ENCODE measurements at regions not wholly inside any gene's neighbourhood (a gene's known extent, or its start where the extent isn't known, plus 50 kb on each side); places are given as distances from the start of the nearest gene placed in this dataset.

GRCh38 chr6:133004304-133004884 is 190.0 kb downstream of the RPS12 start:
- intact Hi-C loops (cut with DNase I) = no loop called here
- no peaks in the 10 kb centered on the region for H3K4me1 ChIP-seq (replicated peaks)
- no peaks in the 10 kb centered on the region for H3K9me3 ChIP-seq
- H3K4me3 ChIP-seq = no peak overlapping the region
- WGBS = 93% methylated on average over 2 of the region's 2 CpGs
- H3K27me3 ChIP-seq (replicated peaks; ENCODE audit: insufficient read depth) = no peaks in the 10 kb centered on the region
- H3K36me3 ChIP-seq = no peaks in the 10 kb centered on the region
- no peak for DNase-seq (ENCODE audit: low spot score)
- TF ChIP-seq CTCF (IDR thresholded peaks at IDR 0.05) (no peak), POLR2AphosphoS5 (IDR thresholded peaks at IDR 0.05) (no peak), POLR2A (IDR thresholded peaks at IDR 0.05) (no peak)
- no peak overlapping the region for H3K27ac ChIP-seq

DNA sequence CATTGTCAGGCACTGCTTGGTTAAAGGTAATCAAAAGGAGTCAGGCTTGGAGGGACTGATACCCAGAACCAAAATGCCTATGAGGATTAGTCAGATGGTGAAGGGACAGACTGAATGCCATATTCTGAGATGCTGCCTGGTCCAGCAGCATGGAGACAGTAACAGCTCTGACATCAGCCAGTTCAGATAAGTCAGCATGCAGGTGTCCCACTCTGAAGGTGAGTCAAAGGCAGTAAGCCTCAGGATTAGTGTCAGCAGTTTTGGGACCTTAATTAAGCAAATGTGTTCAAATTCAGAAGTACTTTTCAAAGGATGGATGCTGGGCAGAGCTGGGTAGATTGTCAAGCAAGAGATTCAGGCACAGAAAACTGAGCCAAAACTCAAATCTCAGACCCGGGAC is 198.4 kb downstream of the RPS12 start:
- Histone ChIP-seq H3K4me3 (no peak overlapping the region), H3K27me3 (replicated peaks; ENCODE audit: insufficient read depth) (no peaks in the 10 kb centered on the region), H3K36me3 (no peaks in the 10 kb centered on the region), H3K27ac (no peak overlapping the region), H3K9me3 (no peaks in the 10 kb centered on the region), H3K4me1 (replicated peaks) (no peaks in the 10 kb centered on the region)
- intact Hi-C loops (cut with DNase I) = no loop called here
- TF ChIP-seq POLR2AphosphoS5 (IDR thresholded peaks at IDR 0.05) = no peak
- TF ChIP-seq POLR2A (IDR thresholded peaks at IDR 0.05) = no peak
- no peak for TF ChIP-seq CTCF (IDR thresholded peaks at IDR 0.05)
- no peak for DNase-seq (ENCODE audit: low spot score)
- WGBS = 54% methylated on average over 1 of the region's 1 CpG

- TF ChIP-seq POLR2AphosphoS5 (IDR thresholded peaks at IDR 0.05) (no peak), POLR2A (IDR thresholded peaks at IDR 0.05) (no peak), CTCF (IDR thresholded peaks at IDR 0.05) (no peak)
- H3K4me3 ChIP-seq = no peak overlapping the region
- no peaks in the 10 kb centered on the region for H3K9me3 ChIP-seq
- H3K36me3 ChIP-seq = no peaks in the 10 kb centered on the region
- 40% methylated on average over 5 of the region's 5 CpGs for WGBS
- H3K27me3 ChIP-seq (replicated peaks; ENCODE audit: insufficient read depth) = no peaks in the 10 kb centered on the region
- DNase-seq (ENCODE audit: low spot score) = no peak
- intact Hi-C loops (cut with DNase I) = no loop called here
- no peaks in the 10 kb centered on the region for H3K4me1 ChIP-seq (replicated peaks)
- H3K27ac ChIP-seq = no peak overlapping the region
These were observed 202.3 kb downstream of the RPS12 start for GRCh38 chr6:133016631-133017030.

GRCh38 chr6:133017581-133017980 is 203.2 kb downstream of the RPS12 start:
- WGBS = 85% methylated on average over 5 of the region's 5 CpGs
- H3K27me3 ChIP-seq (replicated peaks; ENCODE audit: insufficient read depth) = no peaks in the 10 kb centered on the region
- no peak overlapping the region for H3K27ac ChIP-seq
- DNase-seq (ENCODE audit: low spot score) = no peak
- no peaks in the 10 kb centered on the region for H3K9me3 ChIP-seq
- H3K4me3 ChIP-seq = no peak overlapping the region
- intact Hi-C loops (cut with DNase I) = no loop called here
- H3K36me3 ChIP-seq = no peaks in the 10 kb centered on the region
- H3K4me1 ChIP-seq (replicated peaks) = no peaks in the 10 kb centered on the region
- TF ChIP-seq POLR2A (IDR thresholded peaks at IDR 0.05) (no peak), CTCF (IDR thresholded peaks at IDR 0.05) (no peak), POLR2AphosphoS5 (IDR thresholded peaks at IDR 0.05) (no peak)

GRCh38 chr6:133026705-133027104 is 212.3 kb downstream of the RPS12 start:
- Histone ChIP-seq H3K27ac (no peak overlapping the region), H3K4me3 (no peak overlapping the region), H3K9me3 (no peaks in the 10 kb centered on the region), H3K4me1 (replicated peaks) (no peaks in the 10 kb centered on the region), H3K27me3 (replicated peaks; ENCODE audit: insufficient read depth) (no peaks in the 10 kb centered on the region), H3K36me3 (no peaks in the 10 kb centered on the region)
- TF ChIP-seq POLR2A (IDR thresholded peaks at IDR 0.05) (no peak), CTCF (IDR thresholded peaks at IDR 0.05) (no peak), POLR2AphosphoS5 (IDR thresholded peaks at IDR 0.05) (no peak)
- WGBS = 96% methylated on average over 2 of the region's 2 CpGs
- intact Hi-C loops (cut with DNase I) = no loop called here
- no peak for DNase-seq (ENCODE audit: low spot score)

Data from prostate gland (tissue), 2 donors.